ENCODE measurements at regions not wholly inside any gene's neighbourhood (a gene's known extent, or its start where the extent isn't known, plus 50 kb on each side); places are given as distances from the start of the nearest gene placed in this dataset.
"Not testable (repeated sequence)": the region's sequence is repeated elsewhere in the genome, so short reads cannot be mapped to it uniquely, and the experiment has no call there.

GRCh38 chr12:86959766-86960458 is 703.7 kb upstream of the MGAT4C start:
- WGBS: 79% methylated on average over 5 of the region's 5 CpGs
- no peaks in the 10 kb centered on the region for H3K27me3 ChIP-seq (ENCODE audit: control insufficient read depth, insufficient read depth)
- no peaks in the 10 kb centered on the region for H3K4me1 ChIP-seq (ENCODE audit: control insufficient read depth, insufficient read depth, low read length)
- no peaks in the 10 kb centered on the region for H3K9me3 ChIP-seq (ENCODE audit: control insufficient read depth, low read length)
- H3K4me3 ChIP-seq (ENCODE audit: low read length): no peak overlapping the region
- no peak overlapping the region for H3K27ac ChIP-seq (ENCODE audit: low read length)
- no peak for ATAC-seq
- intact Hi-C loops (cut with DNase I): no loop called here
- no peak for DNase-seq

- no peak for DNase-seq
- WGBS: 84% methylated on average over 3 of the region's 3 CpGs
Observed at GRCh38 chr12:86950444-86950843, 694.3 kb upstream of the MGAT4C start.

GRCh38 chr12:86950043-86950442 is 693.9 kb upstream of the MGAT4C start:
- no peak overlapping the region for H3K4me3 ChIP-seq (ENCODE audit: low read length)
- H3K9me3 ChIP-seq (ENCODE audit: control insufficient read depth, low read length): no peaks in the 10 kb centered on the region
- 21% methylated on average over 1 of the region's 1 CpG for WGBS
- ATAC-seq (no peak), DNase-seq (no peak)
- no peaks in the 10 kb centered on the region for H3K4me1 ChIP-seq (ENCODE audit: control insufficient read depth, insufficient read depth, low read length)
- intact Hi-C loops (cut with DNase I): no loop called here
- H3K27me3 ChIP-seq (ENCODE audit: control insufficient read depth, insufficient read depth): no peaks in the 10 kb centered on the region
- H3K27ac ChIP-seq (ENCODE audit: low read length): no peak overlapping the region

More at GRCh38 chr12:86950444-86950843, 694.3 kb upstream of the MGAT4C start:
- Histone ChIP-seq H3K27me3 (ENCODE audit: control insufficient read depth, insufficient read depth) (no peaks in the 10 kb centered on the region), H3K4me3 (ENCODE audit: low read length) (no peak overlapping the region), H3K4me1 (ENCODE audit: control insufficient read depth, insufficient read depth, low read length) (no peaks in the 10 kb centered on the region), H3K27ac (ENCODE audit: low read length) (no peak overlapping the region), H3K9me3 (ENCODE audit: control insufficient read depth, low read length) (no peaks in the 10 kb centered on the region)
- intact Hi-C loops (cut with DNase I): no loop called here
- no peak for ATAC-seq

- intact Hi-C loops (cut with DNase I): no loop called here
- H3K27me3 ChIP-seq (ENCODE audit: control insufficient read depth, insufficient read depth): no peaks in the 10 kb centered on the region
- no peaks in the 10 kb centered on the region for H3K9me3 ChIP-seq (ENCODE audit: control insufficient read depth, low read length)
- WGBS: 88% methylated on average over 1 of the region's 1 CpG
- no peak for ATAC-seq
- H3K4me1 ChIP-seq (ENCODE audit: control insufficient read depth, insufficient read depth, low read length): no peaks in the 10 kb centered on the region
- H3K27ac ChIP-seq (ENCODE audit: low read length): no peak overlapping the region
- no peak overlapping the region for H3K4me3 ChIP-seq (ENCODE audit: low read length)
- no peak for DNase-seq
Observed at GRCh38 chr12:86948851-86949250, 692.7 kb upstream of the MGAT4C start.

- WGBS: 88% methylated on average over 1 of the region's 1 CpG
- H3K27ac ChIP-seq (ENCODE audit: low read length): no peak overlapping the region
- DNase-seq (no peak), ATAC-seq (no peak)
- H3K27me3 ChIP-seq (ENCODE audit: control insufficient read depth, insufficient read depth): no peaks in the 10 kb centered on the region
- no peaks in the 10 kb centered on the region for H3K4me1 ChIP-seq (ENCODE audit: control insufficient read depth, insufficient read depth, low read length)
- intact Hi-C loops (cut with DNase I): no loop called here
- no peaks in the 10 kb centered on the region for H3K9me3 ChIP-seq (ENCODE audit: control insufficient read depth, low read length)
- H3K4me3 ChIP-seq (ENCODE audit: low read length): no peak overlapping the region
Observed at GRCh38 chr12:86945685-86946196, 689.5 kb upstream of the MGAT4C start.

- H3K27ac ChIP-seq (ENCODE audit: low read length); H3K9me3 ChIP-seq (ENCODE audit: control insufficient read depth, low read length); H3K4me3 ChIP-seq (ENCODE audit: low read length); intact Hi-C loops (cut with DNase I); H3K27me3 ChIP-seq (ENCODE audit: control insufficient read depth, insufficient read depth); DNase-seq; H3K4me1 ChIP-seq (ENCODE audit: control insufficient read depth, insufficient read depth, low read length); ATAC-seq: not testable (repeated sequence)
- WGBS: 86% methylated on average over 3 of the region's 3 CpGs
Observed at GRCh38 chr12:86944197-86944819, 688.1 kb upstream of the MGAT4C start.

GRCh38 chr12:86931714-86932113 is 675.5 kb upstream of the MGAT4C start:
- ATAC-seq (no peak), DNase-seq (no peak)
- Histone ChIP-seq H3K27me3 (ENCODE audit: control insufficient read depth, insufficient read depth) (no peaks in the 10 kb centered on the region), H3K9me3 (ENCODE audit: control insufficient read depth, low read length) (no peaks in the 10 kb centered on the region), H3K4me1 (ENCODE audit: control insufficient read depth, insufficient read depth, low read length) (no peaks in the 10 kb centered on the region), H3K4me3 (ENCODE audit: low read length) (no peak overlapping the region), H3K27ac (ENCODE audit: low read length) (no peak overlapping the region)
- intact Hi-C loops (cut with DNase I): no loop called here

- Histone ChIP-seq H3K4me1 (ENCODE audit: control insufficient read depth, insufficient read depth, low read length) (no peaks in the 10 kb centered on the region), H3K9me3 (ENCODE audit: control insufficient read depth, low read length) (no peaks in the 10 kb centered on the region), H3K4me3 (ENCODE audit: low read length) (no peak overlapping the region), H3K27me3 (ENCODE audit: control insufficient read depth, insufficient read depth) (no peaks in the 10 kb centered on the region), H3K27ac (ENCODE audit: low read length) (no peak overlapping the region)
- 86% methylated on average over 2 of the region's 2 CpGs for WGBS
- DNase-seq (no peak), ATAC-seq (no peak)
- intact Hi-C loops (cut with DNase I): no loop called here
Observed at GRCh38 chr12:86929962-86930361, 673.8 kb upstream of the MGAT4C start.

GRCh38 chr12:86917121-86917520 is 660.9 kb upstream of the MGAT4C start:
- no peak for DNase-seq
- Histone ChIP-seq H3K4me3 (ENCODE audit: low read length) (no peak overlapping the region), H3K4me1 (ENCODE audit: control insufficient read depth, insufficient read depth, low read length) (no peaks in the 10 kb centered on the region), H3K27me3 (ENCODE audit: control insufficient read depth, insufficient read depth) (no peaks in the 10 kb centered on the region), H3K27ac (ENCODE audit: low read length) (no peak overlapping the region), H3K9me3 (ENCODE audit: control insufficient read depth, low read length) (no peaks in the 10 kb centered on the region)
- intact Hi-C loops (cut with DNase I): no loop called here
- 85% methylated on average over 1 of the region's 1 CpG for WGBS
- ATAC-seq: no peak

GRCh38 chr12:86914721-86915120 is 658.5 kb upstream of the MGAT4C start:
- intact Hi-C loops (cut with DNase I): loop anchor here in 1 of 4 donors (5.0 kb wide), 1 partner anchor 987 kb away; no protein-coding TSS in a partner anchor
- H3K27ac ChIP-seq (ENCODE audit: low read length): no peak overlapping the region
- DNase-seq: no peak
- H3K4me1 ChIP-seq (ENCODE audit: control insufficient read depth, insufficient read depth, low read length): no peaks in the 10 kb centered on the region
- no peak overlapping the region for H3K4me3 ChIP-seq (ENCODE audit: low read length)
- no peaks in the 10 kb centered on the region for H3K27me3 ChIP-seq (ENCODE audit: control insufficient read depth, insufficient read depth)
- ATAC-seq: peak in 1 of 2 donors; percentile 45
- H3K9me3 ChIP-seq (ENCODE audit: control insufficient read depth, low read length): no peaks in the 10 kb centered on the region

- WGBS: 76% methylated on average over 3 of the region's 3 CpGs
Observed at GRCh38 chr12:86911973-86912372, 655.8 kb upstream of the MGAT4C start.

More at GRCh38 chr12:86911973-86912372, 655.8 kb upstream of the MGAT4C start:
- Histone ChIP-seq H3K9me3 (ENCODE audit: control insufficient read depth, low read length) (no peaks in the 10 kb centered on the region), H3K4me3 (ENCODE audit: low read length) (no peak overlapping the region), H3K27me3 (ENCODE audit: control insufficient read depth, insufficient read depth) (no peaks in the 10 kb centered on the region), H3K27ac (ENCODE audit: low read length) (no peak overlapping the region), H3K4me1 (ENCODE audit: control insufficient read depth, insufficient read depth, low read length) (no peaks in the 10 kb centered on the region)
- intact Hi-C loops (cut with DNase I): loop anchor here in 1 of 4 donors (5.0 kb wide), 1 partner anchor 985 kb away; no protein-coding TSS in a partner anchor
- ATAC-seq (no peak), DNase-seq (no peak)

All from right cardiac atrium (tissue), 5 donors.